ENCODE measurements at regions not wholly inside any gene's neighbourhood (a gene's known extent, or its start where the extent isn't known, plus 50 kb on each side); places are given as distances from the start of the nearest gene placed in this dataset.

- TF ChIP-seq, protein P1, sequence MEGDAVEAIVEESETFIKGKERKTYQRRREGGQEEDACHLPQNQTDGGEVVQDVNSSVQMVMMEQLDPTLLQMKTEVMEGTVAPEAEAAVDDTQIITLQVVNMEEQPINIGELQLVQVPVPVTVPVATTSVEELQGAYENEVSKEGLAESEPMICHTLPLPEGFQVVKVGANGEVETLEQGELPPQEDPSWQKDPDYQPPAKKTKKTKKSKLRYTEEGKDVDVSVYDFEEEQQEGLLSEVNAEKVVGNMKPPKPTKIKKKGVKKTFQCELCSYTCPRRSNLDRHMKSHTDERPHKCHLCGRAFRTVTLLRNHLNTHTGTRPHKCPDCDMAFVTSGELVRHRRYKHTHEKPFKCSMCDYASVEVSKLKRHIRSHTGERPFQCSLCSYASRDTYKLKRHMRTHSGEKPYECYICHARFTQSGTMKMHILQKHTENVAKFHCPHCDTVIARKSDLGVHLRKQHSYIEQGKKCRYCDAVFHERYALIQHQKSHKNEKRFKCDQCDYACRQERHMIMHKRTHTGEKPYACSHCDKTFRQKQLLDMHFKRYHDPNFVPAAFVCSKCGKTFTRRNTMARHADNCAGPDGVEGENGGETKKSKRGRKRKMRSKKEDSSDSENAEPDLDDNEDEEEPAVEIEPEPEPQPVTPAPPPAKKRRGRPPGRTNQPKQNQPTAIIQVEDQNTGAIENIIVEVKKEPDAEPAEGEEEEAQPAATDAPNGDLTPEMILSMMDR (IDR thresholded peaks at IDR 0.05): no peak
- TF ChIP-seq POLR2A (IDR thresholded peaks at IDR 0.05) (no peak), POLR2AphosphoS5 (IDR thresholded peaks at IDR 0.05) (no peak)
Measured at GRCh38 chr9:106616851-106617345, 246.1 kb upstream of the ZNF462 start.
